Right atrium auricular region (tissue), 2 donors: ENCODE measurements at regions not wholly inside any gene's neighbourhood (a gene's known extent, or its start where the extent isn't known, plus 50 kb on each side); places are given as distances from the start of the nearest gene placed in this dataset.

ENCODE experiments used
- DNase-seq: peaks from one replicate; pipeline ENCODE4 v3.0.0-alpha.2; 2019; ENCODE audit warnings: low spot score
- H3K27ac ChIP-seq, 2 donors: fragments of 200-600 bp; sonication (generic); 1 replicate in 1 of 2; 2 replicates in 1 of 2; pipeline ENCODE4 v1.5.1; 2016 to 2019
- H3K27me3 ChIP-seq, 2 donors: fragments of 200-600 bp; sonication (generic); one replicate each; pipeline versions ENCODE4 v1.5.1 to v1.6.0; 2017 to 2019
- H3K36me3 ChIP-seq: fragments of 200-600 bp; sonication (generic); one replicate; pipeline ENCODE4 v1.5.1; 2016
- H3K4me1 ChIP-seq, 2 donors: fragments of 200-600 bp; sonication (generic); one replicate each; pipeline versions ENCODE4 v1.5.1 to v1.6.0; 2017 to 2019
- H3K4me3 ChIP-seq, 2 donors: fragments of 200-600 bp; sonication (generic); 1 replicate in 1 of 2; 2 replicates in 1 of 2; pipeline ENCODE4 v1.5.1; 2017 to 2019; ENCODE audit warnings: mild to moderate bottlenecking in 1 of 2, moderate library complexity in 1 of 2
- H3K9me3 ChIP-seq, 2 donors: fragments of 200-600 bp; sonication (generic); one replicate each; pipeline ENCODE4 v1.5.1; 2019
- CTCF ChIP-seq, 2 donors: fragments of 200-600 bp; sonication (generic); IDR thresholded peaks; one replicate each; pipeline ENCODE4 v1.5.1; 2019; ENCODE audit warnings: antibody characterized with exemption in 2 of 2

- no peaks in the 10 kb centered on the region for H3K9me3 ChIP-seq
- no peaks in the 10 kb centered on the region for H3K36me3 ChIP-seq
- H3K27ac ChIP-seq, result no peak overlapping the region
- no peaks in the 10 kb centered on the region for H3K4me1 ChIP-seq
- no peak overlapping the region for H3K4me3 ChIP-seq
- no peak for DNase-seq
- no peaks in the 10 kb centered on the region for H3K27me3 ChIP-seq
- TF ChIP-seq CTCF (IDR thresholded peaks at IDR 0.05), result no peak
Observed at GRCh38 chr3:128515-129172, 67.9 kb upstream of the CHL1 start.

GRCh38 chr3:131151-131888 lies 65.2 kb upstream of the CHL1 start:
- Histone ChIP-seq H3K27me3 (no peaks in the 10 kb centered on the region), H3K4me3 (peak overlapping the region in 1 of 2 donors; percentile 18), H3K9me3 (no peaks in the 10 kb centered on the region), H3K36me3 (no peaks in the 10 kb centered on the region), H3K27ac (peak overlapping the region; percentile 56 to 82), H3K4me1 (no peaks in the 10 kb centered on the region)
- TF ChIP-seq CTCF (IDR thresholded peaks at IDR 0.05), result no peak
- DNase-seq, result no peak

- Histone ChIP-seq H3K27me3 (no peaks in the 10 kb centered on the region), H3K4me3 (no peak overlapping the region), H3K27ac (peak overlapping the region in 1 of 2 donors; percentile 82), H3K4me1 (no peaks in the 10 kb centered on the region), H3K36me3 (no peaks in the 10 kb centered on the region), H3K9me3 (no peaks in the 10 kb centered on the region)
- no peak for TF ChIP-seq CTCF (IDR thresholded peaks at IDR 0.05)
- DNase-seq, result no peak
Observed at GRCh38 chr3:132378-132777, 64.2 kb upstream of the CHL1 start.

- H3K36me3 ChIP-seq, result no peaks in the 10 kb centered on the region
- no peaks in the 10 kb centered on the region for H3K27me3 ChIP-seq
- H3K4me1 ChIP-seq, result no peaks in the 10 kb centered on the region
- H3K9me3 ChIP-seq, result no peaks in the 10 kb centered on the region
- no peak overlapping the region for H3K4me3 ChIP-seq
- no peak for TF ChIP-seq CTCF (IDR thresholded peaks at IDR 0.05)
- peak overlapping the region in 1 of 2 donors; percentile 82 for H3K27ac ChIP-seq
- DNase-seq, result no peak
Observed at GRCh38 chr3:132904-133303, 63.7 kb upstream of the CHL1 start.

- no peak for TF ChIP-seq CTCF (IDR thresholded peaks at IDR 0.05)
- Histone ChIP-seq H3K27me3 (no peaks in the 10 kb centered on the region), H3K4me1 (no peaks in the 10 kb centered on the region), H3K36me3 (no peaks in the 10 kb centered on the region), H3K4me3 (no peak overlapping the region), H3K9me3 (no peaks in the 10 kb centered on the region), H3K27ac (no peak overlapping the region)
- no peak for DNase-seq
Observed at GRCh38 chr3:140748-141330, 55.7 kb upstream of the CHL1 start.
